IMR-90 (cell line): ENCODE measurements at regions not wholly inside any gene's neighbourhood (a gene's known extent, or its start where the extent isn't known, plus 50 kb on each side); places are given as distances from the start of the nearest gene placed in this dataset.

ENCODE experiments used
- ATAC-seq: fragments of 200-7000 bp; cut with Tn5 transposase; 2 replicates; pipeline ENCODE4 v1.9.1; 2020; ENCODE audit warnings: low read depth, mild to moderate bottlenecking, moderate library complexity
- BruUV-seq: library from RNA; stranded (reverse); fragments of 400-500 nt; replicated peaks from 2 replicates; lab custom pipeline; 2021; lab: Mats Ljungman, UMichigan
- CTCF ChIA-PET: fragments of 300-600 bp; formaldehyde crosslinking; extraction: SDS; loops from one replicate; lab custom pipeline; 2021; ENCODE audit warnings: antibody characterized with exemption; lab: Yijun Ruan, JAX
- POLR2A ChIA-PET: fragments of 300-600 bp; sonication (Branson Sonifier 250); formaldehyde crosslinking; loops from one replicate; lab custom pipeline; 2022; ENCODE audit warnings: antibody characterized with exemption; ENCODE audit not compliant: unreplicated experiment; lab: Charles Lee
- DNase-seq: peaks from one replicate; pipeline ENCODE4 v3.0.0; 2013
- H2AFZ ChIP-seq: replicated peaks from 2 replicates; pipeline ENCODE3; 2013; ENCODE audit warnings: low read length, mild to moderate bottlenecking; ENCODE audit not compliant: poor library complexity
- H2AK5ac ChIP-seq: 2 replicates; pipeline ENCODE4 v1.6.1; 2013; ENCODE audit warnings: low read depth, low read length, inconsistent platforms
- H2AK9ac ChIP-seq: replicated peaks from 2 replicates; pipeline ENCODE3; 2013; ENCODE audit warnings: mild to moderate bottlenecking, low read depth, low read length, moderate library complexity; ENCODE audit not compliant: poor library complexity
- H2BK120ac ChIP-seq: 2 replicates; pipeline ENCODE4 v1.6.1; 2013; ENCODE audit warnings: low read depth, low read length, inconsistent platforms
- H2BK15ac ChIP-seq: 3 replicates; pipeline ENCODE4 v1.6.1; 2013; ENCODE audit warnings: low read depth, low read length, inconsistent platforms
- H2BK20ac ChIP-seq: 2 replicates; pipeline ENCODE4 v1.6.1; 2013; ENCODE audit warnings: low read depth, mild to moderate bottlenecking, inconsistent platforms, low read length, moderate library complexity
- H2BK5ac ChIP-seq: 2 replicates; pipeline ENCODE4 v1.6.1; 2013; ENCODE audit warnings: mild to moderate bottlenecking, low read depth, low read length, inconsistent platforms; ENCODE audit not compliant: poor library complexity, severe bottlenecking
- H3K14ac ChIP-seq: replicated peaks from 2 replicates; pipeline ENCODE4 v1.6.1; 2013; ENCODE audit warnings: low read depth, low read length, inconsistent platforms
- H3K18ac ChIP-seq: 2 replicates; pipeline ENCODE4 v1.6.1; 2013; ENCODE audit warnings: low read depth, low read length, control low read depth
- H3K23ac ChIP-seq: 2 replicates; pipeline ENCODE4 v1.6.1; 2013; ENCODE audit warnings: low read depth, low read length, inconsistent platforms
- H3K27ac ChIP-seq: 2 replicates; pipeline ENCODE4 v1.5.1; 2013; ENCODE audit warnings: mild to moderate bottlenecking, control low read depth, low read length; ENCODE audit not compliant: insufficient read depth
- H3K27me3 ChIP-seq: 2 replicates; pipeline ENCODE4 v1.6.1; 2013; ENCODE audit warnings: low read length; ENCODE audit not compliant: control insufficient read depth, insufficient read depth
- H3K36me3 ChIP-seq: 2 replicates; pipeline ENCODE4 v1.6.1; 2013; ENCODE audit warnings: low read length, mixed read lengths; ENCODE audit not compliant: control insufficient read depth, insufficient read depth
- H3K4ac ChIP-seq: 2 replicates; pipeline ENCODE4 v1.6.1; 2013; ENCODE audit warnings: low read depth, low read length, inconsistent platforms
- H3K4me1 ChIP-seq: 2 replicates; pipeline ENCODE4 v1.6.1; 2013; ENCODE audit warnings: low read length, mixed read lengths; ENCODE audit not compliant: control insufficient read depth, insufficient read depth
- H3K4me2 ChIP-seq: 2 replicates; pipeline ENCODE4 v1.6.1; 2013; ENCODE audit warnings: low read depth, mild to moderate bottlenecking, control low read depth, low read length, moderate library complexity
- H3K4me3 ChIP-seq: 2 replicates; pipeline ENCODE4 v1.5.1; 2013; ENCODE audit warnings: low read depth, mild to moderate bottlenecking, control low read depth, low read length, moderate library complexity; ENCODE audit not compliant: insufficient read depth
- H3K56ac ChIP-seq: 2 replicates; pipeline ENCODE4 v1.6.1; 2013; ENCODE audit warnings: low read length, inconsistent platforms; ENCODE audit not compliant: insufficient read depth; ENCODE audit errors: extremely low read depth
- H3K79me1 ChIP-seq, 2 experiments: 2 replicates each; pipeline ENCODE4 v1.6.1; 2013; ENCODE audit warnings: low read length in 2 of 2, inconsistent platforms in 1 of 2, low read depth in 1 of 2
- H3K9ac ChIP-seq: 2 replicates; pipeline ENCODE4 v1.6.1; 2013; ENCODE audit warnings: low read depth, low read length, control low read depth
- H3K9me1 ChIP-seq: 2 replicates; pipeline ENCODE4 v1.6.1; 2013; ENCODE audit warnings: low read length, inconsistent platforms; ENCODE audit not compliant: insufficient read depth
- H3K9me3 ChIP-seq: 2 replicates; pipeline ENCODE4 v1.6.1; 2013; ENCODE audit warnings: low read length; ENCODE audit not compliant: control insufficient read depth, insufficient read depth
- H4K20me1 ChIP-seq: 2 replicates; pipeline ENCODE4 v1.6.1; 2013; ENCODE audit warnings: low read length, inconsistent platforms; ENCODE audit not compliant: insufficient read depth
- H4K5ac ChIP-seq: 2 replicates; pipeline ENCODE4 v1.6.1; 2013; ENCODE audit warnings: mild to moderate bottlenecking, low read depth, low read length, control low read depth
- H4K8ac ChIP-seq, 2 experiments: 2 replicates each; pipeline ENCODE4 v1.6.1; 2013; ENCODE audit warnings: low read depth in 2 of 2, low read length in 2 of 2, control low read depth in 1 of 2, inconsistent platforms in 1 of 2
- H4K91ac ChIP-seq: 2 replicates; pipeline ENCODE4 v1.6.1; 2013; ENCODE audit warnings: low read depth, low read length, inconsistent platforms; ENCODE audit not compliant: insufficient read depth
- BHLHE40 ChIP-seq: fragments of 150-350 bp; IDR thresholded peaks from 2 replicates; pipeline ENCODE4 v1.6.1; 2016; ENCODE audit warnings: mild to moderate bottlenecking, low read depth, low read length
- CEBPB ChIP-seq: IDR thresholded peaks from 2 replicates; pipeline ENCODE4 v1.6.1; 2012; ENCODE audit warnings: low read depth, low read length, improper control_type of control experiment
- CHD1 ChIP-seq: IDR thresholded peaks from 2 replicates; pipeline ENCODE4 v1.6.1; 2012; ENCODE audit warnings: low read depth, low read length, improper control_type of control experiment
- CTCF ChIP-seq: conservative IDR thresholded peaks from 2 replicates; pipeline ENCODE4 v1.5.1; 2012; ENCODE audit warnings: mild to moderate bottlenecking, low read depth, low read length, improper control_type of control experiment
- FOS ChIP-seq: fragments of 150-350 bp; IDR thresholded peaks from 2 replicates; pipeline ENCODE4 v1.6.1; 2016; ENCODE audit warnings: low read depth, low read length
- MAFK ChIP-seq: IDR thresholded peaks from 2 replicates; pipeline ENCODE4 v1.6.1; 2012; ENCODE audit warnings: low read depth, low read length, improper control_type of control experiment
- MAZ ChIP-seq: IDR thresholded peaks from 2 replicates; pipeline ENCODE4 v1.6.1; 2012; ENCODE audit warnings: low read depth, mild to moderate bottlenecking, low read length, improper control_type of control experiment, moderate library complexity, borderline replicate concordance
- MXI1 ChIP-seq: IDR thresholded peaks from 2 replicates; pipeline ENCODE4 v1.6.1; 2012; ENCODE audit warnings: low read depth, mild to moderate bottlenecking, low read length, moderate library complexity, borderline replicate concordance
- NFE2L2 ChIP-seq: fragments of 150-350 bp; IDR thresholded peaks from 2 replicates; pipeline ENCODE4 v1.6.1; 2016; ENCODE audit warnings: low read depth, mild to moderate bottlenecking, low read length
- POLR2A ChIP-seq: IDR thresholded peaks from 2 replicates; pipeline ENCODE4 v1.6.1; 2012; ENCODE audit warnings: mild to moderate bottlenecking, low read depth, low read length
- RAD21 ChIP-seq: IDR thresholded peaks from 2 replicates; pipeline ENCODE4 v1.6.1; 2012; ENCODE audit warnings: low read length, improper control_type of control experiment
- RCOR1 ChIP-seq: IDR thresholded peaks from 2 replicates; pipeline ENCODE4 v1.6.1; 2012; ENCODE audit warnings: mild to moderate bottlenecking, low read length, improper control_type of control experiment; ENCODE audit not compliant: insufficient replicate concordance
- RFX5 ChIP-seq: IDR thresholded peaks from 2 replicates; pipeline ENCODE4 v1.8.0; 2012; ENCODE audit warnings: low read depth, mild to moderate bottlenecking, low read length, moderate library complexity
- SMC3 ChIP-seq: fragments of 150-350 bp; IDR thresholded peaks from 2 replicates; pipeline ENCODE4 v1.6.1; 2016; ENCODE audit warnings: low read depth, mild to moderate bottlenecking, antibody characterized with exemption, low read length, moderate library complexity
- WGBS, 2 experiments: methylation state at CpG; one replicate each; pipeline versions ENCODE4 v1.1.5 to v1.1.7; 2013; ENCODE audit warnings: missing lambda C conversion rate in 2 of 2; ENCODE audit not compliant: insufficient read length in 1 of 2; ENCODE audit errors: extremely low coverage in 2 of 2; 5-methylcytosine and 5-hydroxymethylcytosine counted together
- dilution Hi-C: fragments of 300-500 bp; cut with HindIII; formaldehyde crosslinking; loops from one replicate; pipeline ENCODE4 v1.14.3; 2018; ENCODE audit warnings: low sequenced_read_pairs; ENCODE audit not compliant: unreplicated experiment
- in situ Hi-C: fragments of 300-500 bp; cut with MboI; formaldehyde crosslinking; loops from 3 replicates; pipeline ENCODE4 v1.14.3; 2019; ENCODE audit warnings: low sequenced_read_pairs, inconsistent platforms, mixed read lengths
- intact Hi-C: fragments of 100-400 bp; cut with micrococcal nuclease; formaldehyde crosslinking; loops from 2 replicates; pipeline ENCODE4 v1.10.0; 2022
- TF ChIP-seq, protein P1 (sequence below): fragments of 150-350 bp; IDR thresholded peaks from 2 replicates; pipeline ENCODE4 v1.6.1; 2016; ENCODE audit warnings: low read depth, mild to moderate bottlenecking, low read length, moderate library complexity, borderline replicate concordance

DNA sequence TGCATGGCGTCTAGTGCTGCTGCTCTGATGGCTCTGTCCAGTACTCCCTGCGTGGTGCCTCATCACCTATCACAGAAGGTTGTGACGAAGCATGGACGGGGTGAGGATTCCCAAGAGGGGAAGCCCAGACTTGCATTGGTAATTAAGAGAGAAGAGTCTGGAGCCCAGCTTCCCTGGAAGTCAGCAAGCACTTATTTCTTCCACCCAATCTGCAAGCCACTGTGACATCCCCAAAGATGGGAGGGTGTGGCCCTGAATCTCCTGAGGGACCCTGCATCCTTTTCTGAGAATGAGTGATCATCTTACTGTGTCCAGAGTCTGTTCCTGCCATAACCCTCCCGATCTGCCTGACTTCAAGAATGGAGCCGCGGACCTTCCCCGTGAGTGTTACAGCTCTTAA, 166.7 kb downstream of the PTPN20 start:
- intact Hi-C loops, result no loop called here
- POLR2A ChIA-PET, result no interaction called here

More for the DNA sequence above, 166.7 kb downstream of the PTPN20 start:
- Histone ChIP-seq H3K23ac (no peak overlapping the region), H3K4ac (no peak overlapping the region), H3K79me1 (no peaks in the 10 kb centered on the region), H4K5ac (no peak overlapping the region), H2AK5ac (no peak overlapping the region; the same call in 1 of the 2 replicates), H2BK5ac (no peak overlapping the region), H3K9ac (no peak overlapping the region), H2AFZ (no peak overlapping the region), H3K27ac (no peak overlapping the region), H3K36me3 (no peaks in the 10 kb centered on the region), H3K9me1 (no peaks in the 10 kb centered on the region; the same call in 1 of the 2 replicates), H3K9me3 (peaks cover 3% of the 10 kb centered on the region; the same call in 1 of the 2 replicates), H2BK20ac (no peak overlapping the region), H2BK15ac (no peak overlapping the region), H3K27me3 (peaks cover 7% of the 10 kb centered on the region), H3K56ac (no peak overlapping the region), H2BK120ac (no peak overlapping the region), H3K18ac (no peak overlapping the region; the same call in 1 of the 2 replicates), H3K4me1 (peaks cover 4% of the 10 kb centered on the region), H3K14ac (no peak overlapping the region), H2AK9ac (no peak overlapping the region), H3K4me3 (no peak overlapping the region), H4K91ac (peak overlapping the region; percentile 29; the same call in 1 of the 2 replicates), H4K8ac (no peak overlapping the region; a peak in 1 of 4 replicates), H4K20me1 (no peaks in the 10 kb centered on the region), H3K4me2 (no peak overlapping the region)
- in situ Hi-C loops (no loop called here), dilution Hi-C loops (no loop called here)
- CTCF ChIA-PET, result no interaction called here
- ATAC-seq (no peak), DNase-seq (no peak)
- TF ChIP-seq SMC3 (no peak), RCOR1 (no peak), MAFK (no peak), RFX5 (no peak), RAD21 (no peak), MXI1 (no peak), CEBPB (no peak), MAZ (no peak), CTCF (no peak), NFE2L2 (no peak), CHD1 (no peak), BHLHE40 (no peak), POLR2A (no peak), FOS (no peak)
- TF ChIP-seq, protein P1, sequence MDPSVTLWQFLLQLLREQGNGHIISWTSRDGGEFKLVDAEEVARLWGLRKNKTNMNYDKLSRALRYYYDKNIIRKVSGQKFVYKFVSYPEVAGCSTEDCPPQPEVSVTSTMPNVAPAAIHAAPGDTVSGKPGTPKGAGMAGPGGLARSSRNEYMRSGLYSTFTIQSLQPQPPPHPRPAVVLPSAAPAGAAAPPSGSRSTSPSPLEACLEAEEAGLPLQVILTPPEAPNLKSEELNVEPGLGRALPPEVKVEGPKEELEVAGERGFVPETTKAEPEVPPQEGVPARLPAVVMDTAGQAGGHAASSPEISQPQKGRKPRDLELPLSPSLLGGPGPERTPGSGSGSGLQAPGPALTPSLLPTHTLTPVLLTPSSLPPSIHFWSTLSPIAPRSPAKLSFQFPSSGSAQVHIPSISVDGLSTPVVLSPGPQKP, result no peak
- BruUV-seq, result no TSS peak
- no CpG with 5 or more reads among the region's 8 CpGs for WGBS, 2 experiments
